ENCODE measurements at regions not wholly inside any gene's neighbourhood (a gene's known extent, or its start where the extent isn't known, plus 50 kb on each side); places are given as distances from the start of the nearest gene placed in this dataset.

DNA sequence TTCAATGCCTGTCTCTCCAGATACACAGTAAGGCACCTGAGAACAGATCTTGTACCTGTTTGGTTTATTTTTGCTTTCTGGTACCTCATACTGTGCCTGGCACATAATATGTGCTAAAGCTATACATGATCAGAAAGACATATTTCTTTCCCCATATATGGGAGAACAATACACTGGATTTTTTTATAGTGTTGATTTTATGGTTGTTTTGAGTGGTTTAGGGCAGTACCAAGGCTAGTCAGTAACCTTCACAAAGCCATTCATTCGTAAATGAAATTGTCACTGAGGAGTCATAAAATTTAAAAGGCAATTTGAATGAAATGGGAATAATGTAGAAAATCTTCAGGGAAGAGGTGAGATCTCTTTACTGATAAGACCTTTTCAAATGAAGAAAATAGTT lies 810.2 kb downstream of the TUSC7 start:
- DNase-seq (ENCODE audit: low spot score): no peak

DNA sequence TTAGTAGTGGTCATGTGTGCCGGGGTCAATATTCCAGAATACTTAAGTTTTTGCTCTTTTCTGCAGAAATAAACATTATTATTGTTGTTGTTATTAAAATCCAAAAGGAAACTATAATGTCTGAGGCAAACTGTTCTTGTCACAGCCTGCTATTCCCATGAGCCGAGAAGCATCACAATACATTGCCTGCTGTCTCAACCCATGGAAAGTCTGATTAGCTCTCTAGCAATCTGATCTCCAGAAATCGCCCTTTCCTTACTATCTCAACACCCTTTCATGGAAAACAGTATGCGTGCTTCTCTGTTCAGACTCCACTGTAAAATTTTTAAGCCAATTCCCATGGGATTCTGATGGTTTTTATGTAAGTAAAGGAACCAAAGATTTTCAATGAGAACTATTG lies 811.0 kb downstream of the TUSC7 start:
- no peak for DNase-seq (ENCODE audit: low spot score)

DNA sequence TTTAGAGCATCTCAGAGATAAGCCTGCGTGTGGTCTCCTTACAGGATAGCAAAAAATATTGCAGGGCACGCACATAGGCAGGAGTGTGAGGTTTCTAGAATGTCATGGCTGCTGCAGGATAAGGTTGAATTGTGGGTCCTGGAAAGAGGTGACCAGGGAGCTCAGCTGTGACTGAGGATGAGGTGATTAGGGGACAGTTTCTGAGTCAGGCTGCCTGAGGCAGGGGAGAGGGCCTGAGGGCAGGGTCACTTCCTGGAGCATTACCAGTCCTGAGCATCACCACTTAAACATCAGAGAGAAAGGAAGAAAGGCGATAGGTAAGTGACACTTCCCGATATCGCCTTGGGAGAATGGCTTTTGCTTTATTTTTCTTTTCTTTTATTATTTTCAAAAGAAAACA lies 813.8 kb downstream of the TUSC7 start:
- DNase-seq (ENCODE audit: low spot score): no peak

DNA sequence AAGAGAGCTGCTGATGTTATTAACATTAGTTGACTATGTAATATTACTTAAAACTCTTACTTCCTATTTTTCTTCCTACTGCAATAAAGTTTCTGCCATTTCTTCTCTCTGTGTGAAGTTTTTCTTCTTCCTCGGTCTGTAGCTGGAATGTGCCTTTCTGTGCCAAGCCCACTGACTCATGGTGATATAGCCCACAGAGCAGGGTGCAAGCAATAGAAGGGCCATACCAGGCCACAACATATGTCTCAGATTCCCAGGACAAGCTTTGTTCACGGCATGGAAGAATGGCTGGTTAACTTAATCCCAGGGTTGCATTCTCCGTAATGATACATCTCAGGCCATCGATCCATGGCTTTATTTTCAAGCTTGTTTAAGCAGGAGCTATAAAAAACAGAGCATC lies 815.3 kb downstream of the TUSC7 start:
- DNase-seq (ENCODE audit: low spot score): no peak

DNA sequence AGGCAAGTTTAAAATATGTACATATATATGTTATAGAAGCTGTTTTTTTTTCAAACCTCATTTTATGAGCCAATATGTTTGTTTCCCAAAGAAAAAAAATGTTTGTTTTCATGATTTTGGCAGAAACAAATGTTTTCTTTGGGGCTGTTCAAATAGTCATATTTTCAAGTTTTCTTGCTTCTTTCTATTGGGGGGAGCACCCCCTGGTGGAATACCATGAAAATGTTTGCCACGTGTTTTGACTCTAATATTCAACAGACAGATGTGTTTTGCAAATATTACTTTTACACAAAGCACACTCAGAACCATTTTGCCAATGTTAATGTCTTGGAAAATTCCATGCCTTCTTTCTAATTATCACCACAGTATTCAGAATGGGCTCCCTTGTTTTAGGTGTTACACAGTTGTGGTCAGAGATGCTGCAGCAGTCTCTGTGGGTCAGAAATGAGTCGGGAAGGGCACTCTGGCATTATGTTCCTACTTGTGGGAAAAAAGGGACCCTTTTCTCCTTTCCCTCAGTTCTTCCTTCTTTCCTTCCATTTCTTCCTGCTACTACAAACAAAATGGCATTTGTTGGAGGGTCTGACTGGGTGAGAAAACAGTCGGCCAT lies 817.0 kb downstream of the TUSC7 start:
- DNase-seq (ENCODE audit: low spot score): no peak

DNA sequence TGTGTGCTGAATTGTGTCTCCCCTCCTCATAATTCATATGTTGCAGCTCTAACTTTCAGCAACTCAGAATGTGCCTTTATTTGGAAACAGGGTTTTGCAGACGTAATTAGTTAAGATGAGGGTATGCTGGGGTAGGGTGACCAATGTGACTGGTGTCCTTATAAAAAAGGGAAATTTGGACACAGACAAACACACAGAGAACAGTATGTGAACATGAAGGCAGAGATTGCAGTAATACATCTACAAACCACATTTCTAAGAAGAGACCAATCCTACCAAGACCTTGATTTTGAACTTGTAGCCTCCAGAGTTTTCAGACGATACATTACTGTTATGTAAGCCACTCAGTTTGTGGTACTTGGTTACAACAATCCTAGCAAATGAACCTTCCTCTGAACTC lies 817.8 kb downstream of the TUSC7 start:
- DNase-seq (ENCODE audit: low spot score): no peak

DNA sequence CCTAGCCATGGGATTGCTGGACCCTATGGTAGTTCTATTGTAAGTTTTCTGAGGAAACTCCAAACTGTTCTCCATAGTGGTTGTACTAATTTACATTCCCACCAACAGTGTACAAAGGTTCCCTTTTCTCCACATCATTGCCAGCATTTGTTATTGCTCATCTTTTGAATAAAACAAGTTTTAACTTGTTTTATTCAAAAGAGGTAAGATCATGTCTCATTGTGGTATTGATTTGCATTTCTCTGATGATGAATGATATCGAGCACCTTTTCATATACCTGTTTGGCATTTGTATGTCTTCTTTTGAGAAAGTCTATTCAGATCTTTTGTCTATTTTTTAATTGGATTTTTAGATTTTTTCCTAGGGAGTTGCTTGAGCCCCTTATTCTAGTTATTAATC lies 819.1 kb downstream of the TUSC7 start:
- no peak for DNase-seq (ENCODE audit: low spot score)

DNA sequence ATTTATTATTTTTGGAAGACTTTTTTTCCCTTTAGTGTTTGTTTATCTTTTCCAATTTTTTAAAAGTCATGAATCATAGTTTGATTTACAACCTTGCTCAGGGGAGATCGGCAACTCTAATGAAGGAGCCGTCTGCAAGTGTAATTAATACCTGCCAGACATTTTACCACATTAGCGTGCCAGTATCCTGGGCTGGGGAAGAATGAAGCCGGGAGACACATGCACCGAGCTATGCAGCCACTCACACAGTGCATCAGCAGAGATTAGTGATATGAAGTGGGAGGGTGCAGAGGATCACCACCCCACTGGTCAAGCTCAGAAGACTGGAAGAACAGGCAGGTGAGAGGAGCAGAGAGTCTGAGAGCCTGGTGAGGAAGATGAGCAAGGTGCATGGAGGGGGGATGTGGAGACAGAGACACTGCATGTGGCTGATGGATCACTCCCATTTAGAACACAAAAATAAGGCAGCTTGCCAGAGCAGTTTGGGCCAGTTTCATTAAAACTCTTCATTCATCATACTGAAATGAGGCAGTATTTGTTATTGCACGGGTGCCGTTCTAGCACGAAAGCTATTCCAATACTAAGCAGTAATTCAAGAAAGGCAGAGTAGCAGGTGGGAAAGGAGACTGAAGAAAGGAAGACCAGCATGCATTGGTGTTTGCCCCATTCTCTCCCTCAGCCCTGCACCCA lies 821.6 kb downstream of the TUSC7 start:
- DNase-seq (ENCODE audit: low spot score): no peak

DNA sequence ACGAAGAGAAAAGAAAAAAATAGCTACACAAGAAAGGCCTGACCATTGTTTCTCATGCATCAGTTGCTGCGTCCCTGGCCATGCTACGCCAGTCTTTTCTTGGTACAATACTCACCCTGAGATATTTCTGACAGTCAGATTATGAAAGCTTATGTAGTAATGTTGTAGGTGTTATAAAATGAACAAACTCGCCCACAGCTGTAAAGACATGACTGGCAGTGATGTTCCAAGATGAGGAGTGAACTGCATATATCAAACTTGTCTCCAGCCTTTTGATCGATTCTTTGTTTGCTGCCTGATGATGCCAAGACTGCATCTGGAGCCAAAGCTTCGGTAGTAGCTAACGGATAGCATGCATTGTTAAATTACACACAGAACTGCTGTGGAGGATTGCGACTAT lies 822.7 kb downstream of the TUSC7 start:
- DNase-seq (ENCODE audit: low spot score): no peak

DNA sequence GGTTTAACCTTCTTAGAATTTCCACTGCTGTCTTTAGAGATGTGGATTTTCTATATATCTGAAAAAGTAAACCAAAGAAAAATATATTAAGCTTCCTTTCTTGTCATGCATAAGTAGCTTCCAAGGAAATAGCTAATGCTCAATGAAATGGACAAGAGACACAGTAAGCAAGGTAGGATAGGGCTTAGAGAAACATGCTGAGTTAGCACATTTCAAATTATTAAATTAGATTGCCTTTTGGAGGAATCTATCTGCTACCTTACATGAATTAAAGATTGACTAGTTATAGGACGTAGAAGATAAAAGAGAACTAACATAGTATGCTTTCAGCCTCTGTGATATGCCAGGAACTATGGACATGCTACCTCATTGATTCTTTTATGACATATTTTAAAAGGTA lies 824.6 kb downstream of the TUSC7 start:
- no peak for DNase-seq (ENCODE audit: low spot score)

DNA sequence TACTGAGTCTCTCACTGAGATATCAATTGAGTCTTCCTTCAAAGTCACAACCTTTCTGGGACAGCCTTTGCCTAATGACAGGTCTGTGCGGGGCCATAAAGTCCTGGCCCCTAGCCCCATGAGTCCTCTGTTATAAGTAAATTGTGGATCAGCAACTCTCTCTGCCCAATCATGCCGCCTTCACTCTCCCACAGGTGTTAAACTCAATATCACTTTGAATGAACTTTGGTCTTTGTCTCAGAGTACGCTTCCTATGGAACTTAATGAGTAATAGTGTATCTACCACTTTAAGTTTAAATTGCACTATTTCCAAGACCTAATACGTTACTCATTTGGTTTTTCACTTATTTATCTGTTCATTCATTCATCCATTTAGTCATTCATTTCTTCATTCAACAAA lies 826.4 kb downstream of the TUSC7 start:
- DNase-seq (ENCODE audit: low spot score): no peak

DNA sequence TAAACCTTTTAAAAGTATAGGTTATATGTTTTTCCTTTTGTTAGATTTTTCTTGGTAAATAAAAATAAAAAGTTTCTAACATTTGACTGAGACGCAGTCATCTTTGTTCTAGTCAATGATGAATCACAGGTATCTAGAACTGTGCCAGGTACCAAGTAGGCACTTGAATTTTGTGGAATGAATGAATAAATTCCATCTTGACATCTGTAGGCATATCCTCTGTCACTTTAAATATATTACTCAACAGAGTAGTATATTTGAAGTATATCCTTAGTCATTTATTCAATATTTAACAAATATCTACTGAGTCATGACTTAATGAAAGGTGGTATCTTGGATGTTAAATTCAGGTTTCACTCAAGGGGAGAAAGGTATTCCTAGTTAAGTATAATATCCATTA lies 828.4 kb downstream of the TUSC7 start:
- DNase-seq (ENCODE audit: low spot score): no peak

DNA sequence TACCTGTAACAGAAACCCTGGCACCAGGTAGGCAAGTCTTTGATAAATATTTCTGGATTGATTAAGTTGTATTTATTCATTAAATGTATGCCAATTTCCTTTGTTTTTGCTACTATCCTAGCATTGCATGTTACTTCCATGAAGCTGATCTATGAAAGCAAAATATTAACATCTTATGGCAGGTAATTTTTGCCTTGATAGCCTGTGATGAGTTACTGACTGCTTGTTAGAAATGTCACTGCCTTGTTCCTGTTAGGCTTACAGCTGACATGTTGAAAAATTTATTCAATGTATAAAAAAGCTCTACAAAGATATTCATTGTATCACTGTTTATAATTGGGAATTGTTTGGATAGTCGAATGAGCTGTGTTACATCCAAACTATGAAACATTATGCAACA lies 830.1 kb downstream of the TUSC7 start:
- no peak for DNase-seq (ENCODE audit: low spot score)

DNA sequence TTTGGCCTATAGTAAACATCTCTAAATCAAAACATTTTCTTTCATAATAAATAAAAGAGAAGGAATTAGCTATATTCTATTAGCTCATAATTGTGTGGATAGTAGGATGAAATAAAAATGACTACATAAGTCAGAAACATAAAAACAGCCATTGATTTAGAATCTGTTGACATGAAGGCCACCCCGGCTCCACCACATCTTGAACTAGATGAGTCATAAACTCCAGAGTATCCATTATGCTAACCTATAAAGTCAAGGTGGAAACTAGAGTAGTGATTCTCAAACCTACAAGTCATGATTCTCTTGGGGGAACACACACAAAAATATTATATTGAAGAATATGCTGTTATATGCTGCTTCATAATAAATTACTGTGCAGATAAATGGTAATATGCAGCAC lies 831.0 kb downstream of the TUSC7 start:
- DNase-seq (ENCODE audit: low spot score): no peak

DNA sequence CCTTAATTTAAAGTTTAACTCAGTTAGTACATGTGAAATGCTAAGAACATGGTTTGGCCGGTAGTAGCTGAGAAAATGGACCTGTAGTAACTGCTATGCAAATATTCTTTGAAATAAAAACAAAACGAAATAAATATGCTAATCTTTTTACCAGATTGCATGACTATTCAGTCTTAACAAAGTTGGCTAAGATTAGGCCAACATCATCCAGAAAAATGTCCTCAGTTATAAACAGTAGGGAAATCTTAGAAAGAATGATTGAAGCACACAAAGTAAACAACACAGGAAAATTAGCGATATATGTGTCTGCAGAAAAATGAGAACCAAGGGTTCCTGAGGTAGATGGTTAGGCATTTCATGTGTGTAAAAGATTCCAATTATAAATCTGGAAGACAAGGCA lies 832.1 kb downstream of the TUSC7 start:
- no peak for DNase-seq (ENCODE audit: low spot score)

DNA sequence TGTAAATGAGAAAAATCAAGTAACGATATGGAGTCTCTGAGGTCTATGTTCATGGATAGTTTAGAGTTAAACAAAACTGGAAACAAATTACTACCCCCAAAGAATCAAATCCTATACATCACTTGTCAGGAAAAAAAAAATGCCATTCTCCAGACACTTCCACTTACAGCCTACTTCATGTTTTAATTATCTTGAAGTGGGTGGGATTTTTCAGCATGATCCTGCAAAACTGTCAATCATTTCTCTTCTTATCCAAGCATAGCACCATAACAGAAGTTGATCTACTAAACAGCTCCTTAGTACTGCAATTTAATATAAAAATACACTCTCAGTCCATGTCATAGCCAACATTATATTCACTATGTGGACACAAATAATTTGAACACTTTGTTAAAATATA lies 833.9 kb downstream of the TUSC7 start:
- DNase-seq (ENCODE audit: low spot score): no peak

DNA sequence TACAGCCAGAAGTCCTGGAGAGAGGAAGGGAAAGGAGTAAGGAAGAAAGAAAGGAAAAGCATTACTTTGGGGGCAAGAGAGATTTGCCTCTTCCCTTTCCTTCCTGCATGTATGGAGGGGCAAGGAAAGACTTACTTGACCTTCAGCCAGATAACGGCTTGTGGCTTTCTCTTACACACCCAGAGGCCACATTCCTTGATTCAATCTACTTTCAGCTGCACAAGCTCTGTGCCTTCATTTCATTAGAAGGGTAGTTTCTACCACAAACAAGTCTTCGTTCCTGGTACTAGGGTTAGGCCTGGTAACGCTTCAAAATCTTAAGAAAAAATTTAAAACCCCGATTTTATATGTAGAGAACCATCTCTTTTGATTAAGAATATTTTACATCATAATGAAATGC lies 835.9 kb downstream of the TUSC7 start:
- DNase-seq (ENCODE audit: low spot score): no peak

DNA sequence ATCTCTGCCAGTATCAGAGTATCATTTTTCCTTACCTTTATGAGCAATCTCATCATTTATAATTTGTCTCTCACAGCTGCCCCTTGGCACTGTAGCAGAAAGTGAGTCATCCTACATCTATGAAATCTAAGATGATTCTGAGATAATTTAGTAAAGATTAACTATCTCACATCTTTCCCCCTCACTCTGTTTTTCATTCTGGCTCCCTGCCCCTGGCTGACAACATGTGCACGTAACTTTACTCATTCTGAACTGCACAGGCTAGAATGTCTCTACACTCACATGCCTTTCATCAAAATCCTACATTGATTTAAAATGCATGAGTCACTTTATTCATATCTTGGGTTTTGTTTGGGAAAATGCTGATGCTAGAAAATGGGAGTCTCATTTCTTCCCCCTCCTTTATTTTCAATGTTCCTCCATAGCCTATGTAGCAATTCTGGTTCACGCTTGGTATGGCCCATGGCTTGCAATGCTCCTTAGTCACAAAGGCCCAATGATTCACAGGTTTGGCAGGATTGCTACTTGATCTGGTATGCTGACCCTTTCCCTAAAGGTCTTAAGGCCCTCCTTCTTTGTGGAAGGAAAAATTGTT lies 838.5 kb downstream of the TUSC7 start:
- DNase-seq (ENCODE audit: low spot score): no peak

DNA sequence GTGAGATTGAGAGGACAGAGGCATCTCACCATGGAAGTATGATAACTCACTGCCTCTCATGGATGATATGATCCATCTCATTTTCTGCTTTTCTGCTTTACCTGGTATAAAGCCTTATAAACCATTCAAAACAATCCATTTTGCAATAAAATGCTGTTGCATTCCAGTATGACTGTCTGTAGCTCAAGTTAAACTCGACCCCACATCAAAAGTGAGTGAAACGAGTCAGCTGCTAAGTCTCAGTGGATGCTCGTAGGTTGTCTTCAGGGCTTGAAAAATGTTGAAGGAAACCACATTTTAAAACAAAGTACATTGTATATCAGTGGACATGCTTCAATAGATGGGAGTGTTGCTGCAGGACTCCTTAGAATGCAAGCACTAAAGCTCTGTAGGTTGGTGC lies 839.0 kb downstream of the TUSC7 start:
- no peak for DNase-seq (ENCODE audit: low spot score)

DNA sequence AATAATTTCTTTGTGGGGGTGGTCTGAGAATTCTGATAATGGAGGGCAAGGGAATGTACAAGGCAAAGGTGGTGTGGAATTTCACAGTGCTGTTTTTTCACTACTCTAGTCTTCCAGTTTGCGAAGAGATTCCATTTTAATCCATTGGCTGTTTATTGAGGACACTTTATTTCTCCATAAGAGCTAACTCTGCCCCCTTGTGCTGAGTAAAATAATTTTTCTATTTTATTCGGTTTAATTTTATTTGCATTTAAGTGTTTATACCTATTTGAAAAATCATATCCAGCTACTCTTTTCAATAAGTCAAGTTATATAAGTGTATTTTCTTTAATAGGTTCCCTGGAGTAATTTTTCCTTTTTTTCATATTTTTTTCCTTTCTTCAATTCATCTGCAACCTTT lies 840.1 kb downstream of the TUSC7 start:
- DNase-seq (ENCODE audit: low spot score): no peak

DNA sequence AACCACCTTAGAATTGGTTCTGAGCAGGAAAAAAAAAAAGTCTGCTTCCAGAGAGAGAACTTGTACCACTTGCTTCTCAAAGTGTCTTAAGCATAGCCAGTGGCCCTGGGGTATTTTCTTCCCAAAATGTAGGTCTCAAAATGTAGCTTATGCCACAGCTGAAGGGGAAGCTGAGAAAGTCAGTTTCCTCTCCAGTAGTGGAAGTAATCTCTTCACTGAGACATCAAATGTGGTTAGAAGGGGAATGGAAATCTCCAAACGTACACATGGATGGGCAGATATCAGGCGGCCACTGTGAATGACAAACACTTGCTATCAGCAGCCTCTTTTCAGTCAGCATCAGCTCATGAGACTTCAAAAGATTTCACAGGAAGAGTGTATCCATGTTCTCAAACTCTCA lies 841.2 kb downstream of the TUSC7 start:
- DNase-seq (ENCODE audit: low spot score): no peak

DNA sequence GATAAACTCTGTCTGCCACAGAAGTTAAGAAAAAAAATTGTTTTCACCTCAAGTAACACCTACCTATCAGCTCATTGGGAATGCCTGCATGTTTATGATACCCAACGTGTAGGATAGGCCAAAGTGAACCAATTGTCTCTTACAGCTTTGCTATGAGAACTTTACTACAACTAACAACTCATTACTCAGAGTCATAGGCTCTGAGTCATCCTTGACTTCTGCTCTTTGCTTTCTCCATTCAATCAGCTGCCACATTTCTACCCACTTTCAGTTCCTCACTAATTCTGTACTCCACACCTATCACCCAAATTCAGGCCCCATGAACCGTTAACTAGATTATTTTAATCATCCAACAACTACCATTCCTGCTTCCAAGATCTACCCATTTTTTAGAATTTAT lies 843.9 kb downstream of the TUSC7 start:
- no peak for DNase-seq (ENCODE audit: low spot score)

DNA sequence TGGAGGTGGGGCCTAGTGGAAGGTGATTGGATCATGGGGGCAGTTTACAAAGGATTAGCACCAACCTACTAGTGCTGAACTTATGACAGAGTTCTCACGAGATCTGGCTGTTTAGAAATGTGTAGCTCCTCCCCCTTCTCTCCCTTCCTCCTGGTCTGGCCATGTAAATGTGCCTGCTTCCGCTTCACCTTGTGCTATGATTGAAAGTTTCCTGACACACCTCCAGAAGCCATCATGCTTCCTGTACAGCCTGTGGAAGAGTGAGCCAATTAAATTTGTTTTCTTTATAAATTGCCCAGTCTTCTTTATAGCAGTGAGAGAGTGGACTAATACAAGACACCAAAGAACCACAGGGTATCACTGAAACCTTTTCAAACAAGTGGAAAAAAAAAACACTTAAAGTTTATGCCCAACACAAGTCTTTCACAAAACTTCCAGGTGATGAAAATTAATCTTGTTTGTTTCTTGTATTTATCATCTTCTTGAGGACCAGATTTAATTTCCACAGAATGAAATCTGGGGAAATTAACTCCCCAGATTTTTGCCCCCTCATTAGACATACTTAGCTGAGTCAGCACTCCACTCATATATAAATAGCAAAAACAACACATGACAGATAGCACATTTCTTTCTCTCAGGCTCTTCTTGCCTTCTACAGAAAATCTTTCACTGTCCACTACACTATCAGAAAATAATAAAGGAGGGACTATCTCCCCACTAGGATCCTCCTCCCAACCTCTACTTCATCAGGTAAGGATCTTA lies 847.2 kb downstream of the TUSC7 start:
- DNase-seq (ENCODE audit: low spot score): no peak
